ENCODE measurements at regions not wholly inside any gene's neighbourhood (a gene's known extent, or its start where the extent isn't known, plus 50 kb on each side); places are given as distances from the start of the nearest gene placed in this dataset.

DNA sequence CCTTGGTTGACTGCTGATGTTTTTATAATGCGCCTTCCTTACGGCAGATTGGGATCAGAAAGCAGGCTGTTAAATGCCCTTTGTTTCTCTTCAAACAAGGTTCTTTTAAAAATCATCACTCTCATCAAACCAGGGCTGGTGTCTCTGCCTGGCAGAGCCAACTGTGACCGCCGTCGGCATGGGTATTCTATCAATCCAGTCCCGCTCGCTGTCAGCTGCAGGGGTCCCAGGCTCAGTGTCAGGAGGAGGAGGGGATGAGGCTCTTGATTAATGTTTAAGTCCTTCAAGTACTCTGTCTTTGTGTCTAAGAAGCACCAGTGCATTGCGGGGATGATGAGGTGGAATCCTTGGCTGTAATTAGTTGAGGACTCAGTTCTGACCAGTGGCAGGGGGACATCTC is 348.1 kb downstream of the RNF144A start:
- TF ChIP-seq RAD21 (IDR thresholded peaks at IDR 0.05) (no peak), NR2F2 (IDR thresholded peaks at IDR 0.05) (no peak), EGR1 (IDR thresholded peaks at IDR 0.05; ENCODE audit: low read depth in 2 of 2) (no peak), FOXA1 (IDR thresholded peaks at IDR 0.05) (no peak), TAF1 (conservative IDR thresholded peaks at IDR 0.05) (no peak), JUND (IDR thresholded peaks at IDR 0.05) (no peak), YY1 (IDR thresholded peaks at IDR 0.05) (no peak), FOXA2 (IDR thresholded peaks at IDR 0.05) (no peak), HNF4G (IDR thresholded peaks at IDR 0.05) (no peak), ZBTB33 (IDR thresholded peaks at IDR 0.05) (no peak), GABPA (IDR thresholded peaks at IDR 0.05 in 1 of 2, conservative IDR thresholded peaks at IDR 0.05 in 1 of 2) (no peak), HNF4A (conservative IDR thresholded peaks at IDR 0.05) (no peak), SP1 (IDR thresholded peaks at IDR 0.05) (no peak), MAX (IDR thresholded peaks at IDR 0.05) (no peak), RXRA (IDR thresholded peaks at IDR 0.05) (no peak)
- TF ChIP-seq, protein P1, sequence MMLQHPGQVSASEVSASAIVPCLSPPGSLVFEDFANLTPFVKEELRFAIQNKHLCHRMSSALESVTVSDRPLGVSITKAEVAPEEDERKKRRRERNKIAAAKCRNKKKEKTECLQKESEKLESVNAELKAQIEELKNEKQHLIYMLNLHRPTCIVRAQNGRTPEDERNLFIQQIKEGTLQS (IDR thresholded peaks at IDR 0.05) = no peak
- TF ChIP-seq, protein P2, sequence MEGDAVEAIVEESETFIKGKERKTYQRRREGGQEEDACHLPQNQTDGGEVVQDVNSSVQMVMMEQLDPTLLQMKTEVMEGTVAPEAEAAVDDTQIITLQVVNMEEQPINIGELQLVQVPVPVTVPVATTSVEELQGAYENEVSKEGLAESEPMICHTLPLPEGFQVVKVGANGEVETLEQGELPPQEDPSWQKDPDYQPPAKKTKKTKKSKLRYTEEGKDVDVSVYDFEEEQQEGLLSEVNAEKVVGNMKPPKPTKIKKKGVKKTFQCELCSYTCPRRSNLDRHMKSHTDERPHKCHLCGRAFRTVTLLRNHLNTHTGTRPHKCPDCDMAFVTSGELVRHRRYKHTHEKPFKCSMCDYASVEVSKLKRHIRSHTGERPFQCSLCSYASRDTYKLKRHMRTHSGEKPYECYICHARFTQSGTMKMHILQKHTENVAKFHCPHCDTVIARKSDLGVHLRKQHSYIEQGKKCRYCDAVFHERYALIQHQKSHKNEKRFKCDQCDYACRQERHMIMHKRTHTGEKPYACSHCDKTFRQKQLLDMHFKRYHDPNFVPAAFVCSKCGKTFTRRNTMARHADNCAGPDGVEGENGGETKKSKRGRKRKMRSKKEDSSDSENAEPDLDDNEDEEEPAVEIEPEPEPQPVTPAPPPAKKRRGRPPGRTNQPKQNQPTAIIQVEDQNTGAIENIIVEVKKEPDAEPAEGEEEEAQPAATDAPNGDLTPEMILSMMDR (IDR thresholded peaks at IDR 0.05; ENCODE audit: low read depth, low read length, missing input control) = no peak
- TF ChIP-seq, protein P3, sequence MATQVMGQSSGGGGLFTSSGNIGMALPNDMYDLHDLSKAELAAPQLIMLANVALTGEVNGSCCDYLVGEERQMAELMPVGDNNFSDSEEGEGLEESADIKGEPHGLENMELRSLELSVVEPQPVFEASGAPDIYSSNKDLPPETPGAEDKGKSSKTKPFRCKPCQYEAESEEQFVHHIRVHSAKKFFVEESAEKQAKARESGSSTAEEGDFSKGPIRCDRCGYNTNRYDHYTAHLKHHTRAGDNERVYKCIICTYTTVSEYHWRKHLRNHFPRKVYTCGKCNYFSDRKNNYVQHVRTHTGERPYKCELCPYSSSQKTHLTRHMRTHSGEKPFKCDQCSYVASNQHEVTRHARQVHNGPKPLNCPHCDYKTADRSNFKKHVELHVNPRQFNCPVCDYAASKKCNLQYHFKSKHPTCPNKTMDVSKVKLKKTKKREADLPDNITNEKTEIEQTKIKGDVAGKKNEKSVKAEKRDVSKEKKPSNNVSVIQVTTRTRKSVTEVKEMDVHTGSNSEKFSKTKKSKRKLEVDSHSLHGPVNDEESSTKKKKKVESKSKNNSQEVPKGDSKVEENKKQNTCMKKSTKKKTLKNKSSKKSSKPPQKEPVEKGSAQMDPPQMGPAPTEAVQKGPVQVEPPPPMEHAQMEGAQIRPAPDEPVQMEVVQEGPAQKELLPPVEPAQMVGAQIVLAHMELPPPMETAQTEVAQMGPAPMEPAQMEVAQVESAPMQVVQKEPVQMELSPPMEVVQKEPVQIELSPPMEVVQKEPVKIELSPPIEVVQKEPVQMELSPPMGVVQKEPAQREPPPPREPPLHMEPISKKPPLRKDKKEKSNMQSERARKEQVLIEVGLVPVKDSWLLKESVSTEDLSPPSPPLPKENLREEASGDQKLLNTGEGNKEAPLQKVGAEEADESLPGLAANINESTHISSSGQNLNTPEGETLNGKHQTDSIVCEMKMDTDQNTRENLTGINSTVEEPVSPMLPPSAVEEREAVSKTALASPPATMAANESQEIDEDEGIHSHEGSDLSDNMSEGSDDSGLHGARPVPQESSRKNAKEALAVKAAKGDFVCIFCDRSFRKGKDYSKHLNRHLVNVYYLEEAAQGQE (IDR thresholded peaks at IDR 0.05) = no peak
- H3K4me3 ChIP-seq (ENCODE audit: low read depth in 1 of 3, low read length in 3 of 3) = no peak overlapping the region
- peaks cover 0 to 9% (median 0%) of the 10 kb centered on the region in 4 donors for H3K27me3 ChIP-seq (ENCODE audit: control insufficient read depth in 4 of 4, insufficient read depth in 4 of 4, low read length in 3 of 4)
- 77% methylated on average over 8 of the region's 8 CpGs for WGBS
- H3K9me3 ChIP-seq (ENCODE audit: control insufficient read depth in 4 of 4, low read length in 3 of 4) = no peaks in the 10 kb centered on the region
- no peaks in the 10 kb centered on the region for H3K36me3 ChIP-seq (ENCODE audit: control insufficient read depth in 4 of 4, insufficient read depth in 3 of 4, low read depth in 1 of 4, low read length in 3 of 4)
- no peak overlapping the region for H3K27ac ChIP-seq (ENCODE audit: low read depth in 1 of 2, low read length in 2 of 2)
- H3K4me1 ChIP-seq (ENCODE audit: control insufficient read depth in 4 of 4, insufficient read depth in 4 of 4, low read length in 3 of 4) = no peaks in the 10 kb centered on the region
- DNase-seq (ENCODE audit: low spot score) = no peak
- H3K9ac ChIP-seq (ENCODE audit: low read depth in 1 of 2, low read length in 2 of 2) = no peak overlapping the region
